GM19351 (cell line): ENCODE measurements at regions not wholly inside any gene's neighbourhood (a gene's known extent, or its start where the extent isn't known, plus 50 kb on each side); places are given as distances from the start of the nearest gene placed in this dataset.

Experiments used
- ATAC-seq: cut with Tn5 transposase; IDR thresholded peaks from one replicate; pipeline ENCODE4 v1.9.1; 2021; ENCODE audit warnings: mild to moderate bottlenecking, moderate library complexity; ENCODE audit not compliant: unreplicated experiment

- no peak for ATAC-seq
Measured at GRCh38 chr6:142500250-142500786, 198.5 kb downstream of the ADGRG6 start.

- ATAC-seq = no peak
Measured at GRCh38 chr6:142501795-142502194, 200.0 kb downstream of the ADGRG6 start.

GRCh38 chr6:142507065-142507464 lies 205.3 kb downstream of the ADGRG6 start:
- ATAC-seq = no peak

GRCh38 chr6:142510211-142510610 lies 208.4 kb downstream of the ADGRG6 start:
- ATAC-seq = no peak

- ATAC-seq = no peak
Measured at GRCh38 chr6:142518126-142518525, 216.3 kb downstream of the ADGRG6 start.

GRCh38 chr6:142518761-142519160 lies 217.0 kb downstream of the ADGRG6 start:
- no peak for ATAC-seq

- no peak for ATAC-seq
Measured at GRCh38 chr6:142521791-142522190, 220.0 kb downstream of the ADGRG6 start.

GRCh38 chr6:142523515-142524375 lies 221.9 kb downstream of the ADGRG6 start:
- no peak for ATAC-seq

GRCh38 chr6:142530566-142530965 lies 228.8 kb downstream of the ADGRG6 start:
- ATAC-seq = no peak

GRCh38 chr6:142531727-142532126 lies 229.9 kb downstream of the ADGRG6 start:
- no peak for ATAC-seq

- no peak for ATAC-seq
Measured at GRCh38 chr6:142534076-142534475, 232.3 kb downstream of the ADGRG6 start.

GRCh38 chr6:142534484-142534883 lies 232.7 kb downstream of the ADGRG6 start:
- ATAC-seq = no peak

GRCh38 chr6:142537612-142538478 lies 236.0 kb downstream of the ADGRG6 start:
- no peak for ATAC-seq

GRCh38 chr6:142542704-142543233 lies 241.0 kb downstream of the ADGRG6 start:
- no peak for ATAC-seq

- ATAC-seq = no peak
Measured at GRCh38 chr6:142543606-142544005, 241.8 kb downstream of the ADGRG6 start.

- ATAC-seq = no peak
Measured at GRCh38 chr6:142544199-142544838, 242.5 kb downstream of the ADGRG6 start.

- ATAC-seq = no peak
Measured at GRCh38 chr6:142545147-142545546, 243.3 kb downstream of the ADGRG6 start.

GRCh38 chr6:142548566-142548965 lies 246.8 kb downstream of the ADGRG6 start:
- ATAC-seq = no peak

- ATAC-seq = no peak
Measured at GRCh38 chr6:142550310-142551063, 248.7 kb downstream of the ADGRG6 start.

- ATAC-seq = no peak
Measured at GRCh38 chr6:142551274-142551811, 249.5 kb downstream of the ADGRG6 start.
